ENCODE measurements at regions not wholly inside any gene's neighbourhood (a gene's known extent, or its start where the extent isn't known, plus 50 kb on each side); places are given as distances from the start of the nearest gene placed in this dataset.
"Not testable (repeated sequence)": the region's sequence is repeated elsewhere in the genome, so short reads cannot be mapped to it uniquely, and the experiment has no call there.

GRCh38 chr4:189204616-189205015, 736.1 kb upstream of the FRG1 start:
- DNase-seq (ENCODE audit: low read depth): no peak
- TF ChIP-seq CTCF (IDR thresholded peaks at IDR 0.05; ENCODE audit: insufficient read depth, low read length): no peak

GRCh38 chr4:189206953-189207352, 733.7 kb upstream of the FRG1 start:
- TF ChIP-seq CTCF (IDR thresholded peaks at IDR 0.05; ENCODE audit: insufficient read depth, low read length): no peak
- no peak for DNase-seq (ENCODE audit: low read depth)
- no peak overlapping the region for H3K4me3 ChIP-seq (ENCODE audit: low read depth, low read length)

More at GRCh38 chr4:189204616-189205015, 736.1 kb upstream of the FRG1 start:
- no peak overlapping the region for H3K4me3 ChIP-seq (ENCODE audit: low read depth, low read length)

- no peak overlapping the region for H3K4me3 ChIP-seq (ENCODE audit: low read depth, low read length)
- DNase-seq (ENCODE audit: low read depth): no peak
- TF ChIP-seq CTCF (IDR thresholded peaks at IDR 0.05; ENCODE audit: insufficient read depth, low read length): no peak
Observed at GRCh38 chr4:189207872-189208271, 732.8 kb upstream of the FRG1 start.

- TF ChIP-seq CTCF (IDR thresholded peaks at IDR 0.05; ENCODE audit: insufficient read depth, low read length): no peak
- DNase-seq (ENCODE audit: low read depth): no peak
- no peak overlapping the region for H3K4me3 ChIP-seq (ENCODE audit: low read depth, low read length)
Observed at GRCh38 chr4:189215574-189215973, 725.1 kb upstream of the FRG1 start.

- TF ChIP-seq CTCF (IDR thresholded peaks at IDR 0.05; ENCODE audit: insufficient read depth, low read length): no peak
- no peak for DNase-seq (ENCODE audit: low read depth)
- H3K4me3 ChIP-seq (ENCODE audit: low read depth, low read length): no peak overlapping the region
Observed at GRCh38 chr4:189221691-189222090, 719.0 kb upstream of the FRG1 start.

GRCh38 chr4:189228726-189229125, 711.9 kb upstream of the FRG1 start:
- TF ChIP-seq CTCF (IDR thresholded peaks at IDR 0.05; ENCODE audit: insufficient read depth, low read length): no peak
- no peak overlapping the region for H3K4me3 ChIP-seq (ENCODE audit: low read depth, low read length)
- no peak for DNase-seq (ENCODE audit: low read depth)

- no peak for DNase-seq (ENCODE audit: low read depth)
- no peak overlapping the region for H3K4me3 ChIP-seq (ENCODE audit: low read depth, low read length)
- TF ChIP-seq CTCF (IDR thresholded peaks at IDR 0.05; ENCODE audit: insufficient read depth, low read length): no peak
Observed at GRCh38 chr4:189232274-189232673, 708.4 kb upstream of the FRG1 start.

- H3K4me3 ChIP-seq (ENCODE audit: low read depth, low read length); DNase-seq (ENCODE audit: low read depth): not testable (repeated sequence)
Observed at GRCh38 chr4:189233754-189234153, 706.9 kb upstream of the FRG1 start.

GRCh38 chr4:189234948-189235347, 705.7 kb upstream of the FRG1 start:
- DNase-seq (ENCODE audit: low read depth); H3K4me3 ChIP-seq (ENCODE audit: low read depth, low read length): not testable (repeated sequence)
